Effector memory CD4-positive, alpha-beta T cell (primary cell): ENCODE measurements at regions not wholly inside any gene's neighbourhood (a gene's known extent, or its start where the extent isn't known, plus 50 kb on each side); places are given as distances from the start of the nearest gene placed in this dataset.

Source experiments
- DNase-seq, 3 donors: peaks; one replicate each; pipeline ENCODE4 v3.0.0-alpha.2; 2020
- H3K27ac ChIP-seq: 2 replicates; pipeline ENCODE4 v1.7.0; 2013; ENCODE audit warnings: mild to moderate bottlenecking, low read length, moderate library complexity; ENCODE audit not compliant: insufficient read depth, poor library complexity, severe bottlenecking
- H3K27me3 ChIP-seq: replicated peaks from 2 replicates; pipeline ENCODE4 v1.7.0; 2013; ENCODE audit warnings: mild to moderate bottlenecking, low read length; ENCODE audit not compliant: insufficient read depth, control insufficient read depth, poor library complexity, severe bottlenecking
- H3K36me3 ChIP-seq: 2 replicates; pipeline ENCODE4 v1.7.0; 2013; ENCODE audit warnings: mild to moderate bottlenecking, low read length, moderate library complexity; ENCODE audit not compliant: control insufficient read depth, insufficient read depth
- H3K4me1 ChIP-seq: 2 replicates; pipeline ENCODE4 v1.7.0; 2013; ENCODE audit warnings: low read length, mild to moderate bottlenecking; ENCODE audit not compliant: control insufficient read depth, insufficient read depth, poor library complexity, severe bottlenecking
- H3K4me3 ChIP-seq: 2 replicates; pipeline ENCODE4 v1.7.0; 2013; ENCODE audit warnings: low read length, low read depth, mild to moderate bottlenecking; ENCODE audit not compliant: insufficient read depth, poor library complexity, severe bottlenecking
- H3K9me3 ChIP-seq: 2 replicates; pipeline ENCODE4 v1.7.0; 2013; ENCODE audit warnings: mild to moderate bottlenecking, low read length, moderate library complexity; ENCODE audit not compliant: control insufficient read depth

GRCh38 chr2:106624787-106625380 lies 137.7 kb downstream of the CD8B2 start:
- Histone ChIP-seq H3K27ac (no peak overlapping the region), H3K27me3 (no peaks in the 10 kb centered on the region), H3K36me3 (no peaks in the 10 kb centered on the region), H3K9me3 (no peaks in the 10 kb centered on the region), H3K4me1 (no peaks in the 10 kb centered on the region), H3K4me3 (no peak overlapping the region)
- no peak for DNase-seq

- Histone ChIP-seq H3K4me1 (no peaks in the 10 kb centered on the region), H3K36me3 (no peaks in the 10 kb centered on the region), H3K27ac (no peak overlapping the region), H3K9me3 (no peaks in the 10 kb centered on the region), H3K4me3 (no peak overlapping the region), H3K27me3 (no peaks in the 10 kb centered on the region)
- no peak for DNase-seq
Measured at GRCh38 chr2:106628377-106628776, 141.2 kb downstream of the CD8B2 start.

DNA sequence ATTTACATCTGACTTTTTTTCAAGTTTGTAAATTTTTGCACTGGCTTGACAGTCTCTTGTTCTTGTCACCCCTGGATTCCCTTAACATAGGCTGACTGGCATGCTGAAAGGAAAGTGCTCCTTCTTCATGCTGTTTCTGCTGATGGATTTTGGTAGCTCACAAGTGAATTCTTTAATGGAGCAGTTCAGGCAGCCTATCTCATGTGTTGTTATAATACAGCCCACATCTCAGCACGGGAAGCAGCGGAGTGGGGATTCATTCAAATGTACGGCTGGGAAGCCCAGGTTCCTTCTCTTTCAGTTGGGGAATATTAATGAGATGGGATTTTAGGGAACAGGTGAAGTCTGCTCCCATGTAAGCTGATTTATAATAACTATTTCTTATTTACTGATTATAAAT lies 142.8 kb downstream of the CD8B2 start:
- no peaks in the 10 kb centered on the region for H3K4me1 ChIP-seq
- H3K27me3 ChIP-seq, result no peaks in the 10 kb centered on the region
- no peak overlapping the region for H3K27ac ChIP-seq
- H3K36me3 ChIP-seq, result no peaks in the 10 kb centered on the region
- no peak for DNase-seq
- H3K4me3 ChIP-seq, result no peak overlapping the region
- no peaks in the 10 kb centered on the region for H3K9me3 ChIP-seq

DNA sequence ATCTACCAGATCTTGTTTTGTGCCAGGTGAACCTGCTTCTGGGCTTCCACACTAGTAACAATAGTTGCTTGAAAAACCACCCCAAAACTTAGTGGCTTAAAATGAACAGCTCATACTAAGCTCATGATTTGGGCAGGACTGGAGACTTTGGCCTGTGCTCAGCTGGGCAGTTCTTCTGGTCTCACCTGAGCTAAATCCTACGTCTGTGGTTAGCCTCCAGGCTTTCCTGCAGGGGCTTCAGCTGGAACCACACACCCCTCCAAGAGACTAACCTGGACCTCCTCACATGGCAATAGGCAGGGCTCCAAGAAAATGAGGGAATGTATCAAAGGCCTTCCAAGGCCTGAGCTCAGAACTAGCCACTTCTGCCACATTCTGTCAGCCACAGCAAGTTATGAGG lies 144.1 kb downstream of the CD8B2 start:
- no peaks in the 10 kb centered on the region for H3K27me3 ChIP-seq
- no peak for DNase-seq
- H3K27ac ChIP-seq, result no peak overlapping the region
- H3K4me1 ChIP-seq, result no peaks in the 10 kb centered on the region
- no peaks in the 10 kb centered on the region for H3K36me3 ChIP-seq
- H3K4me3 ChIP-seq, result no peak overlapping the region
- H3K9me3 ChIP-seq, result no peaks in the 10 kb centered on the region

DNA sequence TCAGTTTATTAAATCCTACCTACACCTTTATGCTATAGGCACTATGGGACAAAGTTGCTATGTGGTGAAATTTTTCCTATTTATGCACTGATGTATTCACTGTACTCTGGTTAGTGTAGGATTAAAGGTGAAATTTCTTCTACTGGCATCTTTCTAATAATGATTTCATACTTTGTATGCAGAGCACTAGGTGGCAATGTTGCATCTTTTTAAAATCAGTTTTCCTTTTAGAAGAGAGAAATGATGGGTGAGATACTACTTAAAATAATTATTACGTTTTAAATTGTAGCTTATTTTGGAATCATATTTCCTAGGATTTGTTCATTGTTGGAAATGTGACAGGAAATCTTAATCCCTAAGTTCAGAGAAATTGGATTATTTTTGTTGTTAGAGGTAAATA lies 150.9 kb downstream of the CD8B2 start:
- Histone ChIP-seq H3K4me3 (no peak overlapping the region), H3K27me3 (peaks cover 4% of the 10 kb centered on the region), H3K27ac (no peak overlapping the region), H3K4me1 (no peaks in the 10 kb centered on the region), H3K9me3 (no peaks in the 10 kb centered on the region), H3K36me3 (no peaks in the 10 kb centered on the region)
- DNase-seq, result no peak

DNA sequence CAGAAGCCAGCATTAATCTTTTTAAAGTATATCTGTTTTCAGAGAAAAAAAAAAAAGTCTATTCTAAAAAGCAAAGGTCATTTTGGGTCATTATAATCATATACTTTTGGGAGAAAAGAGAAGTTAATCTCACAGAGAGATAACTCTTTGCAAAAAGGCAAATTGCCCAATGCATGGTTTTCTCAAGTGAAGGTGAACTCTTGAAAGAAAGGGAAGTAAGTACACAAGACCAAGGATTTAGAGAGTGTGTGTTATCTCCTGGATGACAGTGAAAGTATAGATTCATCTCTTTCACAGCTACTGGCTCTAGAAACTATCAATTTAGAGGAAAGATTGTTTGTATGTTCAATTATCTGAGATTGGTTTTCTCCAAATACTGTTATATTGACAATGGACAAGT lies 151.4 kb downstream of the CD8B2 start:
- H3K9me3 ChIP-seq, result no peaks in the 10 kb centered on the region

GRCh38 chr2:106642679-106643078 lies 155.5 kb downstream of the CD8B2 start:
- H3K4me3 ChIP-seq, result no peak overlapping the region
- H3K9me3 ChIP-seq, result no peaks in the 10 kb centered on the region
- H3K27ac ChIP-seq, result no peak overlapping the region
- no peaks in the 10 kb centered on the region for H3K4me1 ChIP-seq
- no peak for DNase-seq
- peaks cover 4% of the 10 kb centered on the region for H3K27me3 ChIP-seq
- H3K36me3 ChIP-seq, result no peaks in the 10 kb centered on the region

More for the DNA sequence above, 151.4 kb downstream of the CD8B2 start:
- Histone ChIP-seq H3K4me3 (no peak overlapping the region), H3K27me3 (peaks cover 4% of the 10 kb centered on the region), H3K4me1 (no peaks in the 10 kb centered on the region), H3K36me3 (no peaks in the 10 kb centered on the region), H3K27ac (no peak overlapping the region)
- DNase-seq, result no peak

DNA sequence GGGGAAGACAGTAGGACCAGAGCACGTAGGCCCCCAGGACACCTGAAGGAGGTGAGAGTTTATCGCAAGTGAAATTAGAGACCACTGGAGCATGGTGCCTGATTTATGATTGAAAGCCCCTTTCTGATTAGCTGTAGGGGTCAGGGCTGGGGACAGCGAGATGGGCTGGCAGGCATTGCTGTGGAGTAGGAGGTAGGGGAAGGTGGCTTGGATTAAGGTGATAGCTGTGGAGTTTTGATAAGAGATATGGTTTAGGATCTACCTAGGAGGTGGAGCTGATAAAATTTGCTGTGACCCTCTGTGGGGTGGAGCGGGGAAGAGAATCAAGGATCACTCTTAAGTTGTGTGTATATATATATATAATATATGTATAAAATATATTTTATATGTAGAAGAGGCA lies 157.5 kb downstream of the CD8B2 start:
- H3K36me3 ChIP-seq, result no peaks in the 10 kb centered on the region
- no peak for DNase-seq
- no peaks in the 10 kb centered on the region for H3K4me1 ChIP-seq
- H3K4me3 ChIP-seq, result no peak overlapping the region
- H3K27me3 ChIP-seq, result peaks cover 4% of the 10 kb centered on the region
- no peaks in the 10 kb centered on the region for H3K9me3 ChIP-seq
- no peak overlapping the region for H3K27ac ChIP-seq

DNA sequence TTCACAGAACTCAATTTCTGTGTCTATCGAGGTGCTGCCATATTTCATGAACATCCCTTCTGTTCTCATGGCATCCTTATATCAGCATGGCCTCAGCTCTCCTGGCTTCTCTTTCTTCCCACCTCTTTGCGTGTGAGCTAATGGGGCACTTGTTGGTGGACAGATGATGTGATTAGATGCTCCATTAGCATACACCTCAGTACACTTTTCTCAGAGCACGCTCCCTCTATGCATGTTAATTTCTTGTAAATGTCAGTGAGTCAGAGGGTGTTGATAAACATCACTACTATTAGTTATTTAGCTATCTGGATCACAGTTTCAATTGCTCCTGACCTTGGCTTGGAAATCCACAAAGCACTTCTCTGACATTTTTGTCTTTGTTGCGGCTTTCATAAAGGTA lies 159.4 kb downstream of the CD8B2 start:
- Histone ChIP-seq H3K4me3 (no peak overlapping the region), H3K9me3 (no peaks in the 10 kb centered on the region), H3K27ac (no peak overlapping the region), H3K36me3 (no peaks in the 10 kb centered on the region), H3K27me3 (no peaks in the 10 kb centered on the region), H3K4me1 (no peaks in the 10 kb centered on the region)
- DNase-seq, result no peak

DNA sequence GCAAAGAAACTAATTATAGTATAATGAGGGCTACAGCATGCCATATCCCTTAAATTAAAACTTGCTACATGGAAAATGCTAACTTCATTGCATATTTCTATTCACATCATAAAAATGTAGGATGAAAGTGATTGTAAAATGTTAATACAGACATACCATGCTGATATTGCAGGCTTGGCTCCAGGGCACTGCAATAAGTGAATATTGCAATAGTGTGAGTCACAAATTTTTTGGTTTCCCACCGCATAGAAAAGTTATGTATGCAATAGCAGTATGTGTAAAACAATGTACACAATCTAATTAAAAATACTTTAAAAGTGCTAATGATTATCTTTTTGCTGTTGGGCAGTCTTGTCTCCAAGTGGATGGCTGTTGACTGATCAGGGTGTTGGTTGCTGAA lies 162.1 kb downstream of the CD8B2 start:
- no peaks in the 10 kb centered on the region for H3K9me3 ChIP-seq

More for the DNA sequence above, 162.1 kb downstream of the CD8B2 start:
- no peak overlapping the region for H3K4me3 ChIP-seq
- H3K27me3 ChIP-seq, result no peaks in the 10 kb centered on the region
- H3K27ac ChIP-seq, result no peak overlapping the region
- H3K36me3 ChIP-seq, result no peaks in the 10 kb centered on the region
- no peaks in the 10 kb centered on the region for H3K4me1 ChIP-seq
- no peak for DNase-seq
